GM13977 (cell line): ENCODE measurements at regions not wholly inside any gene's neighbourhood (a gene's known extent, or its start where the extent isn't known, plus 50 kb on each side); places are given as distances from the start of the nearest gene placed in this dataset.
"Not testable (repeated sequence)": the region's sequence is repeated elsewhere in the genome, so short reads cannot be mapped to it uniquely, and the experiment has no call there.

Source experiments
- DNase-seq: peaks from one replicate; pipeline ENCODE4 v3.0.0; 2012; ENCODE audit warnings: low spot score
- CTCF ChIP-seq: IDR thresholded peaks from 2 replicates; pipeline ENCODE4 v1.5.1; 2012; ENCODE audit warnings: mild to moderate bottlenecking, control low read depth; ENCODE audit not compliant: insufficient read depth; ENCODE audit errors: extremely low read depth, missing control alignments
- in situ Hi-C: fragments of 300-500 bp; cut with MboI; formaldehyde crosslinking; loops from one replicate; pipeline ENCODE4 v1.12.0; 2022; ENCODE audit warnings: low sequenced_read_pairs, low pct_unique_long_range_greater_than_20kb, mixed read lengths, inconsistent platforms; ENCODE audit not compliant: unreplicated experiment

DNA sequence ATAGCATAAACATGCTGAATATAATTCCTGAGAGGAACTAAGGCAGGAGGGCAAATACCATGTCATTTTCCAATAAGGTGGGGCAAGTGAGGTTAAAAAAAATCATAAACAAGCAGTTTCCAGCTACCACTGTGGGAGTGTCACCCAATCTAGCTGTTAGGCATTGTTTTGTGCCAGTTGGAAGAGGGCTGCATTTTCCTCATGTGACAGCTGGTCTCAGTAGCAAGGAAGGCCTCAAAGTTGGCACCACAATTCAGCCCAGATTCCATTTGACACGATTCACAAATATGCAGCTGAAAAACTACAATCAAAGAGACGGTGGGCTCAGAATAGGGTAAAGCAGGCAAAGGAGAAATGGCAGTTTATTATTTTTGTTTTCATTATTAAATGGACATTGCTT lies 636.1 kb downstream of the KIF4B start:
- in situ Hi-C loops, result no loop called here
- no peak for TF ChIP-seq CTCF
- DNase-seq, result no peak

DNA sequence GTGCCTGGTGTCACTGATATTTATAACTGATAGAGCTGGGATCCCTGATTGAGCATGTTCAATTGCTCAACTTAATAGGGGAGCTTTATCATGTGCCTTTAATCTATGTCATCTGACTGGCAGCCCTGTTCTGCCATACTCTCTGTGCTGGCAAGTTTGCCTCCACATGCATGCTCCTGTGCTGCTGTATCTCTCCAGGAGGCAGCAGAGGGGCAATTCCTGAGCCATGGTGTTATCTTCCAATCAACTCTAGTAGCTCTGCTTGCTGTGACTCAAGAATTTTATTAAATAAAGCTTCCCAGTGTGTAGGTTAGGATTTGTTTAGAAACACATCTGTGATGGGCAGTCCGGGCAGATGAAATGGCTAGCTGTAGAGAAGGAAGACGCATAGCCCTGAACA lies 642.0 kb downstream of the KIF4B start:
- no peak for TF ChIP-seq CTCF
- DNase-seq, result no peak
- in situ Hi-C loops, result no loop called here

DNA sequence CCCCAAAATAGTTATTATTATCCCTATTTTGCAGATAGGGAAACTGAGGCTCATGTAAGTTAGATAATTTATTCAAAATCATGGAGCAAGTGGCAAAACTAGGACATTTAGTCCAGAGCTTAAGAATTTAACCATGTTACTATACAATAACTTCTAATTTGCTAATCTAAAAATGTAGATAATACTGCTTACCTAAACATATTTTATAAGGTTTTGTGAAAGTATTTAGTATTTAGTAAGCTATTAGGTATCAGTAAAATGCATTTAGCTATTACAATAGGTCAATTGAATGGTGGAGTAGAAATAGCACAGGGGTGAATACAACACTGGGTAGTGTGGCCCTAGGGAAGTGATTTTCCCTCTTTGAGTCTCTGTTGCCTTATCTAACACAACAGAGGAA lies 648.3 kb downstream of the KIF4B start:
- no peak for DNase-seq
- in situ Hi-C loops, result no loop called here
- no peak for TF ChIP-seq CTCF

DNA sequence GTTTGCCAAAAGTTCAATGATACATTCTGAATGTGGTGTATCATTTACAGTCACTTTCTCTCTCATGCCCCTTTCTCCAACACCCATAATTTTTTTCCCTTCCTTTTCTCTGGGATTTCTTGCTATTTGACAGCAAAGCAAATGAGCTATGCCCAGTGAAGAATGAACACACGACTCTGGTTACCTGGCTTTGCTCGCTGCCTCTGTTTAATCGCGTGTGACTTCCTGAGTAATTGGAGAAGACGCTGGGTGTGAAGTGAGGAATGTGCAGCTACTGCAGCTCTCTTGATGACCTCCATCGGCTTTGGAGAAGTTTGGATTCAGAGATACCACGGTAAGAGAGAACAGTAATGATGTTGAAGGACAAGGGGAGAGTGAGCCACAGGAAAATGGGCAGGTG lies 651.8 kb downstream of the KIF4B start:
- no peak for TF ChIP-seq CTCF
- in situ Hi-C loops, result no loop called here
- DNase-seq, result no peak

- DNase-seq, in situ Hi-C loops: not testable (repeated sequence)
Measured at GRCh38 chr5:155672001-155672400, 655.0 kb upstream of the SGCD start.

- DNase-seq, result no peak
- in situ Hi-C loops, result no loop called here
- no peak for TF ChIP-seq CTCF
Measured at GRCh38 chr5:155676967-155677366, 650.0 kb upstream of the SGCD start.

GRCh38 chr5:155678371-155678770 lies 648.6 kb upstream of the SGCD start:
- TF ChIP-seq CTCF, result no peak
- no peak for DNase-seq
- in situ Hi-C loops, result no loop called here
